ENCODE measurements at regions not wholly inside any gene's neighbourhood (a gene's known extent, or its start where the extent isn't known, plus 50 kb on each side); places are given as distances from the start of the nearest gene placed in this dataset.

GRCh38 chr6:144653885-144654505 lies 368.9 kb downstream of the UTRN start (continued):
- TF ChIP-seq ZSCAN5A (CRISPR knock-in tag; IDR thresholded peaks at IDR 0.05; ENCODE audit: borderline replicate concordance): peak; percentile 86; the same call in 1 of the 2 replicates
- peak; percentile 91; the same call in 1 of the 2 replicates for TF ChIP-seq ZNF710 (CRISPR knock-in tag; IDR thresholded peaks at IDR 0.05; ENCODE audit: borderline replicate concordance)
- no peak for TF ChIP-seq ZNF207 (IDR thresholded peaks at IDR 0.05; ENCODE audit: borderline replicate concordance)
- TF ChIP-seq TCF12 (IDR thresholded peaks at IDR 0.05): no peak
- 0 out of 2 replicates have a peak, but pooled peaks have one; percentile 48 for TF ChIP-seq TCF12 (CRISPR knock-in tag; IDR thresholded peaks at IDR 0.05)
- TF ChIP-seq GPBP1L1 (CRISPR knock-in tag; IDR thresholded peaks at IDR 0.05): no peak
- TF ChIP-seq TFDP1 (CRISPR knock-in tag; IDR thresholded peaks at IDR 0.05; ENCODE audit: borderline replicate concordance): peak; percentile 38; the same call in 1 of the 2 replicates
- TF ChIP-seq, protein P1, sequence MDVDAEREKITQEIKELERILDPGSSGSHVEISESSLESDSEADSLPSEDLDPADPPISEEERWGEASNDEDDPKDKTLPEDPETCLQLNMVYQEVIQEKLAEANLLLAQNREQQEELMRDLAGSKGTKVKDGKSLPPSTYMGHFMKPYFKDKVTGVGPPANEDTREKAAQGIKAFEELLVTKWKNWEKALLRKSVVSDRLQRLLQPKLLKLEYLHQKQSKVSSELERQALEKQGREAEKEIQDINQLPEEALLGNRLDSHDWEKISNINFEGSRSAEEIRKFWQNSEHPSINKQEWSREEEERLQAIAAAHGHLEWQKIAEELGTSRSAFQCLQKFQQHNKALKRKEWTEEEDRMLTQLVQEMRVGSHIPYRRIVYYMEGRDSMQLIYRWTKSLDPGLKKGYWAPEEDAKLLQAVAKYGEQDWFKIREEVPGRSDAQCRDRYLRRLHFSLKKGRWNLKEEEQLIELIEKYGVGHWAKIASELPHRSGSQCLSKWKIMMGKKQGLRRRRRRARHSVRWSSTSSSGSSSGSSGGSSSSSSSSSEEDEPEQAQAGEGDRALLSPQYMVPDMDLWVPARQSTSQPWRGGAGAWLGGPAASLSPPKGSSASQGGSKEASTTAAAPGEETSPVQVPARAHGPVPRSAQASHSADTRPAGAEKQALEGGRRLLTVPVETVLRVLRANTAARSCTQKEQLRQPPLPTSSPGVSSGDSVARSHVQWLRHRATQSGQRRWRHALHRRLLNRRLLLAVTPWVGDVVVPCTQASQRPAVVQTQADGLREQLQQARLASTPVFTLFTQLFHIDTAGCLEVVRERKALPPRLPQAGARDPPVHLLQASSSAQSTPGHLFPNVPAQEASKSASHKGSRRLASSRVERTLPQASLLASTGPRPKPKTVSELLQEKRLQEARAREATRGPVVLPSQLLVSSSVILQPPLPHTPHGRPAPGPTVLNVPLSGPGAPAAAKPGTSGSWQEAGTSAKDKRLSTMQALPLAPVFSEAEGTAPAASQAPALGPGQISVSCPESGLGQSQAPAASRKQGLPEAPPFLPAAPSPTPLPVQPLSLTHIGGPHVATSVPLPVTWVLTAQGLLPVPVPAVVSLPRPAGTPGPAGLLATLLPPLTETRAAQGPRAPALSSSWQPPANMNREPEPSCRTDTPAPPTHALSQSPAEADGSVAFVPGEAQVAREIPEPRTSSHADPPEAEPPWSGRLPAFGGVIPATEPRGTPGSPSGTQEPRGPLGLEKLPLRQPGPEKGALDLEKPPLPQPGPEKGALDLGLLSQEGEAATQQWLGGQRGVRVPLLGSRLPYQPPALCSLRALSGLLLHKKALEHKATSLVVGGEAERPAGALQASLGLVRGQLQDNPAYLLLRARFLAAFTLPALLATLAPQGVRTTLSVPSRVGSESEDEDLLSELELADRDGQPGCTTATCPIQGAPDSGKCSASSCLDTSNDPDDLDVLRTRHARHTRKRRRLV (CRISPR knock-in tag; IDR thresholded peaks at IDR 0.05): 0 out of 2 replicates have a peak, but pooled peaks have one; percentile 47
- TF ChIP-seq ZBTB44 (CRISPR knock-in tag; IDR thresholded peaks at IDR 0.05): no peak
- TF ChIP-seq SOX6 (IDR thresholded peaks at IDR 0.05): no peak
- TF ChIP-seq SOX6 (CRISPR knock-in tag; IDR thresholded peaks at IDR 0.05): peak; percentile 97
- no peak for TF ChIP-seq ZNF496 (CRISPR knock-in tag; IDR thresholded peaks at IDR 0.05; ENCODE audit: insufficient replicate concordance)
- TF ChIP-seq KLF13 (CRISPR knock-in tag; IDR thresholded peaks at IDR 0.05): no peak
- TF ChIP-seq ZNF510 (CRISPR knock-in tag; IDR thresholded peaks at IDR 0.05; ENCODE audit: low read depth): 0 out of 2 replicates have a peak, but pooled peaks have one; percentile 27
- no peak for TF ChIP-seq ZIK1 (CRISPR knock-in tag; IDR thresholded peaks at IDR 0.05; ENCODE audit: borderline replicate concordance, low read depth)

Measured in HepG2 (cell line).